Stimulated activated CD8-positive, alpha-beta memory T cell treated with anti-CD3 and anti-CD28 coated beads, Interleukin-15, amount 100 ng/mL, for 24 hours (primary cell): ENCODE measurements at regions not wholly inside any gene's neighbourhood (a gene's known extent, or its start where the extent isn't known, plus 50 kb on each side); places are given as distances from the start of the nearest gene placed in this dataset.

Experiments
- DNase-seq: peaks from one replicate; pipeline ENCODE4 v3.0.0-alpha.2; 2020; ENCODE audit warnings: low read depth

- DNase-seq = no peak
Observed at GRCh38 chr5:89417515-89417914, 534.5 kb upstream of the MEF2C start.

- no peak for DNase-seq
Observed at GRCh38 chr5:89411891-89412290, 528.9 kb upstream of the MEF2C start.

GRCh38 chr5:89407054-89407453 lies 524.1 kb upstream of the MEF2C start:
- no peak for DNase-seq

GRCh38 chr5:89401659-89402058 lies 518.7 kb upstream of the MEF2C start:
- DNase-seq = no peak

GRCh38 chr5:89401012-89401411 lies 518.0 kb upstream of the MEF2C start:
- DNase-seq = no peak

GRCh38 chr5:89399548-89399947 lies 516.6 kb upstream of the MEF2C start:
- no peak for DNase-seq

GRCh38 chr5:89397096-89397495 lies 514.1 kb upstream of the MEF2C start:
- DNase-seq = no peak

GRCh38 chr5:89396278-89396954 lies 513.4 kb upstream of the MEF2C start:
- DNase-seq = no peak

GRCh38 chr5:89395111-89395510 lies 512.1 kb upstream of the MEF2C start:
- DNase-seq = no peak

GRCh38 chr5:89388872-89389271 lies 505.9 kb upstream of the MEF2C start:
- no peak for DNase-seq

GRCh38 chr5:89384391-89384790 lies 501.4 kb upstream of the MEF2C start:
- no peak for DNase-seq

- DNase-seq = no peak
Observed at GRCh38 chr5:89380635-89381034, 497.7 kb upstream of the MEF2C start.

GRCh38 chr5:89377767-89378455 lies 494.9 kb upstream of the MEF2C start:
- no peak for DNase-seq

GRCh38 chr5:89374818-89375521 lies 492.0 kb upstream of the MEF2C start:
- no peak for DNase-seq

- DNase-seq = no peak
Observed at GRCh38 chr5:89374144-89374784, 491.3 kb upstream of the MEF2C start.

GRCh38 chr5:89372176-89372575 lies 489.2 kb upstream of the MEF2C start:
- DNase-seq = no peak

- no peak for DNase-seq
Observed at GRCh38 chr5:89371646-89372045, 488.7 kb upstream of the MEF2C start.

GRCh38 chr5:89359046-89359445 lies 476.1 kb upstream of the MEF2C start:
- DNase-seq = no peak

- DNase-seq = no peak
Observed at GRCh38 chr5:89353837-89354551, 471.0 kb upstream of the MEF2C start.

GRCh38 chr5:89351975-89352374 lies 469.0 kb upstream of the MEF2C start:
- DNase-seq = no peak

- no peak for DNase-seq
Observed at GRCh38 chr5:89351222-89351621, 468.2 kb upstream of the MEF2C start.

- DNase-seq = no peak
Observed at GRCh38 chr5:89350684-89351083, 467.7 kb upstream of the MEF2C start.
